ENCODE measurements at regions not wholly inside any gene's neighbourhood (a gene's known extent, or its start where the extent isn't known, plus 50 kb on each side); places are given as distances from the start of the nearest gene placed in this dataset.
"Not testable (repeated sequence)": the region's sequence is repeated elsewhere in the genome, so short reads cannot be mapped to it uniquely, and the experiment has no call there.

DNA sequence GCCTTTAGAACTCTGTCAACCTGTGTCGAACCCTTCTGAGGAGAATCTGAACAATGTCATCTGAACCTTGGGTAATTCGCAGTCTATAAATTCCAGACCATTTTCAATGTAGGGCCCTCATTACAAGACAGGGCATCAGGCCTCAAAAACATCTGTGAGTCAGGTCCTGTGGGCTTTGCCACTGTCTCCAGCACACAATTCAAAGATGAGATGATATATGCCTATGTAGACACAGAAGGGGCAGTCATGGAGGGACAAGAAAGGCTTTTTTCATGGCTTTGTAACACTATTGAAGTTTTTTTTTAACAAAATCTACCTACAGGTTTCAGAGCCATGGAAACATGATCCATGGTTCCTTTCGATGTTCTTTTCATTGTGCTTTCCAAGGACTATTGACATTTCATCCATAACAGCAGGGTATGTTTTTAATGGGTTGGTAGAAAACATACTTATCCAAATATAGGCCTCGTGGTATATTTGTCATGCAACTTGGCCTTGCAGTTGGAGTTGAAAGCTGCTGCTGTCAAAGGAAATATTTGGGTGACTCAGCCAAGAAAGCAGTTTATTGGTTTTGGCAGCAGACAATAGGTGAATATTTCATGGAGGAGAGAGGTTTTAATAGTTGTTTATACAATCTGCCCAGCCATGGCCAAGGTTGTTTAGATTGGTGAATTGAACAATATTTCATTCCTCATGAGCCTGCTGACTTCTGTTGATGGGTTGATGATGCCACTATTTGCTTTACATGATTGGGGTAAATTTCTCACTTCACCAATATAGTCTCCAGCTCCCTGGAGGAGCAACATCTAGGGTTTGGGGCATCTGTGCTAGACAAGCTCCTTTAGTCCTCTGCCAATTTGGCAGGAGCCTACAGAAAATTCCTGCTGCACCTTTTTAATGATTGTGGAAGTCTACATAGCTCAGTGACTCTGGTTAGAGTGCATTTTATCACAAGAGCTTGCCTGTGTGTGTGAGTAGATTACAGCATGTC is 158.4 kb upstream of the TMEM72 start:
- DNase-seq: no peak

- not testable (repeated sequence) for DNase-seq
Observed at GRCh38 chr10:44754355-44754754, 156.8 kb upstream of the TMEM72 start.

GRCh38 chr10:44755481-44755880 is 155.7 kb upstream of the TMEM72 start:
- DNase-seq: no peak

DNA sequence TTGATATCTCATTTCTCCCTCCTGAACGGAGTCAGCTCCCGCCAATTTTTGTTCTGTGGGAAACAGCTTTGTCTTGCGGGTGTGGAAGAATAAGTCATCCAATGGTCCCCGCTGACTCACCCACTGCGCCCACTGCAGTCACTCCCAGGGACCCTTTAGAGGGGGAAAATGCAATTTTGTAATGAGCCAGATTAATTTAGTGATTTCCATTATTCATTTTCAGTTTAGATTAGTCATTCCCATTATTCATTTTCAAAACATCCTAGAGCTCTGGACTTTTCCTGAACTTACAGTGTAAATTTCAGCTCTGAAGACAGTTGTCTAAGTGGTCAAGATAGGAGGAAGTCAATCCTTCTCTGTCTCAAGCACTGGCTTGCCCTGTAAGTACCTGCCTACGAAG is 154.9 kb upstream of the TMEM72 start:
- no peak for DNase-seq

GRCh38 chr10:44757551-44758205 is 153.5 kb upstream of the TMEM72 start:
- DNase-seq: no peak

DNA sequence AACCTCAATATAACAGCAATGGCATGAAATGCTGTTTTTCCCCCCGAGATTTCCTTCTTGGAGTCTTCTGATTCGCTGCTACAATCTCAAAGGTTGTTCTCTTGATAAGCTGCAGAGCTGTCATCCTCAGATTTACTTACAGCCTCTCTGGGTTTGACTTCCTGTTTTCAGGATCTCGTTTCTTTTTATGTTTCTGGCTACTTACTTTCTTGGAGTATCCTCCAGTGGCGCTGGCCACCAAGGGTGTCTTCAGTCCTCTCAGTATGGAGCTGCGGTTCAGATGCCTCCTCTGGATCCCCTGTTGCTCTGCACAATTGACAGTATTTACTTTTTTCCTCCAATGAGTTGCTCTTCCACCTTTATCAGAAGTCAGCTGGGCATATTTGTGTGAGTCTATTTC is 152.0 kb upstream of the TMEM72 start:
- no peak for DNase-seq

DNA sequence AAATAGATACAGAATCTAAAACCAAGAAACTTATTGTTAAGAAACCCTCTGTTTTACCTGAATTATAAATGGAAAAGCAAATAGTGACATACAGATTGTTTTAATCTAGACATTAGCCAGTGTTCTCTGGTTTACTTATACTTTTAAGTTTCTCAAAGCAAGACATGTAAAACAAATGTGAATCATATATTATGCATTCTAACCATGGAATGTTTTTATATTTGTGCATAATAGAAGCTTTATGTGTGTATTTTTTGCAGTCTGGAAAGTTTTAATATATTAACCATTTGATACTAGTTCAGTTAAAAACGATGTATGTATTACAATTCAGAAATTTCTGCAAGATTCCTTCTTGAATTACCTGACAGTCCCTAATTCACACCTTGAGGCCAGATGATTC is 150.6 kb upstream of the TMEM72 start:
- no peak for DNase-seq

GRCh38 chr10:44761076-44761475 is 150.1 kb upstream of the TMEM72 start:
- no peak for DNase-seq

DNA sequence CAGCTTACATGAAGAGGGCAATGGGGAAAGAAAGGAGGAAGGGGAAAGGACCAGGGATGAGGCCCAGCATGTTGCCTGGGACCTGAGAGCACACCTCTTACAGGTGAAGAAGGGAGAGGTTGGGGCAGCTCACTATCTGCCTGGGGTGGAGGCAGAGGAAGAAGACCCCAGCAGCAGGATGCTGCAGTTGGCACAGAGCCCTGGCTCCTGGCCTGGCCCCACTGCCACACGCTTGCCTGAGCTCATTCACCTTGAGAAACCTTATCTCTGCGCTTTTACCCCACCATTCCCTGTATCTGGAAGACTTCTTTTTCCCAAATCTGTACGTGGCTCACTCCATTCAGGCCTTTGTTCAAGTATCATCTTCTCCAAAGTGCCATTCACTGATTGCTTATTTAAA is 147.8 kb upstream of the TMEM72 start:
- no peak for DNase-seq

- no peak for DNase-seq
Observed at GRCh38 chr10:44765299-44765698, 145.8 kb upstream of the TMEM72 start.

- DNase-seq: no peak
Observed at GRCh38 chr10:44766631-44767030, 144.5 kb upstream of the TMEM72 start.

GRCh38 chr10:44769450-44769849 is 141.7 kb upstream of the TMEM72 start:
- no peak for DNase-seq

GRCh38 chr10:44771233-44771995 is 139.7 kb upstream of the TMEM72 start:
- DNase-seq: no peak

GRCh38 chr10:44773565-44773964 is 137.6 kb upstream of the TMEM72 start:
- no peak for DNase-seq

- DNase-seq: no peak
Observed at GRCh38 chr10:44774676-44775401, 136.3 kb upstream of the TMEM72 start.

GRCh38 chr10:44775402-44775741 is 135.8 kb upstream of the TMEM72 start:
- DNase-seq: no peak

GRCh38 chr10:44776181-44776580 is 135.0 kb upstream of the TMEM72 start:
- DNase-seq: no peak

GRCh38 chr10:44779511-44779910 is 131.6 kb upstream of the TMEM72 start:
- no peak for DNase-seq

- no peak for DNase-seq
Observed at GRCh38 chr10:44780426-44780825, 130.7 kb upstream of the TMEM72 start.

DNA sequence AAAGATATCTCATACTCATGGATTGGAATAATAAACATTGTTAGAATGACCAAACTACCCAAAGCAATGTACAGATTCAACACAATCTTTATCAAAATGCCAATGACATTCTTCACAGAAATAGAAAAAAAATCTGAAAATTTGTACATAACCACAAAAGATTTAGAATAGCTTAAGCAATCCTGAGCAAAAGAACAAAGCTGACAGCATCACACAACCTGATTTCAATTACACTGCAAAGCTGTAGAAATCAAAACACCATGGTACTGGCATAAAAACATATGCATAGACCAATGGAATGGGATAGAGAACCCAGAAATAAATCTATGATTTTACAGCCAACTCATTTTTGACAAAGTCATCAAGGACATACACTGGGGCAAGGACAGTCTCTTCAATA is 130.0 kb upstream of the TMEM72 start:
- no peak for DNase-seq

DNA sequence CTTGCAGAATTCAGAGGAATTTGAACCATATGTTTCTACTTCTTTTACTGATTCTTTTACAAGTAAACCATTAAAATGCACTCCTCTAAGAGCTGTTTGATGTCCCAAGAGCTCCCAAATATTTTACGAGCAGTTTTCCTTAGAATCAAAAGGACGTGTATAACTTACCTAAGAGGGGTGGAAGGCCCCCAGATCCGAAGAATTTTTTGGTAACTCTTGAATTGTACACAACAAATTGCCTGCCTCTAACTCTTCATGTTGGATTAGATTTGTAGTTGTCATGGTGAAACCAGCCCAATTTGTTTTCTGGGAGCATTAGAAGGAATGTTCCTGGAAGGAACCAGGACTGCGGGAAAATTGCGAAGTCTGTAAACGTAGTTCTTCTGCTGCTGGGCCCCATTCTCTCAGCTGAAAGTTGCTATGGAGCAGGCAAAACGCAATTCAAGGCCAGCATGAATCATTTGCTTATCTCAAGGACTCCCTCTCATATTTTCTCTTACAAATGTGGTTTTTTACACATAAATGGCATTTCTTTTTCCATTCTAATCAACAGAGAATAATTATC is 124.8 kb upstream of the TMEM72 start:
- DNase-seq: no peak

DNA sequence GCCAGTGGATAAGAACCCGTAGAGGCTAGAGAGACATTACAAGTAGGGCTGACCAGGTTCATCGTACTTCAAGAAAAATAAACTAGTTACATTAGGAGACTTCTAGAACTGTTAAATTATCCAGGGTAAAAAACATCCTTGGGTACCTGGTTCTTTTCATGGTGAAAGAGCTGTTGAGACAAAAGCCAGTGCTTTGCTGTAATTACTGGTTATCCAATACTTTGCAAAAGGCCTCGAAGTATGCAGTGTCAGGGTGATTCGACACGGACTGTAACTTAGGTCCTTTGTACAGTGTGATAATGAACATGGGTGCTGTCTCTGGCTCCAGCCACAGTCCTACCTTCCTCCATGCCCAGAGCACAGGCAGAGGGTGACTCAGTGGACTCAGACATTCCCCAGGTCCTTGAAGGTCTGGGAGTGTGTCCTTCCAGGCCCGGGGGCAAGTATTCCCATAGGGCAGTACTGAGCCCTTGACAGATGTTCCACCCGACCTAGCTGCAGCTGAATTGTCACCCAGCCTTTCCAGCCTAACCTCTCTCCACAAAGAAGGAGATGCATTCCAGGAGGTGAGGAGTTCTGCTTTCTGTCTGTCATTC is 123.6 kb upstream of the TMEM72 start:
- no peak for DNase-seq
